GM21786 (cell line): ENCODE measurements at regions not wholly inside any gene's neighbourhood (a gene's known extent, or its start where the extent isn't known, plus 50 kb on each side); places are given as distances from the start of the nearest gene placed in this dataset.

Source experiments
- ATAC-seq: cut with Tn5 transposase; IDR thresholded peaks from one replicate; pipeline ENCODE4 v1.9.1; 2021; ENCODE audit not compliant: unreplicated experiment

DNA sequence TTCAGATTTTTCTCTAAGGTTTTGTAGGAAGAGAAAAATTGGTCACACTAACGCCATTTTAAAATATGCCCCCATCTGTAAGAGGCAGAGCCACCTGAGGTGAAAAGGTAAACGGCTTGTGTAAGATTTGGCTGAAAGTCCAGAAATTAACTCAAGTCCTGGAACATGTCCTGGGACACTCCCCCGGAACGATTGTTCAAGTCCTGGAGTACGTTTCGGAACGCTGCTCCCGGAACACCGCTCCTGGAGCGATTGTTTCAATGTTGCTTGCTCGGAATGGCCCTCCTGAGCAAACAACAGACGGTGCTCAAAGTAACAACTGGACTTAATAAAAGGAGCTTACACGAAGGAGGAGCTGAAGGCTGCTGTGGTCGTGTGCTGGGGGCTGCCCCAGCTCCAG lies 796.5 kb upstream of the SLIT2 start:
- no peak for ATAC-seq

GRCh38 chr4:19438233-19438632 lies 813.5 kb upstream of the SLIT2 start:
- ATAC-seq = no peak

DNA sequence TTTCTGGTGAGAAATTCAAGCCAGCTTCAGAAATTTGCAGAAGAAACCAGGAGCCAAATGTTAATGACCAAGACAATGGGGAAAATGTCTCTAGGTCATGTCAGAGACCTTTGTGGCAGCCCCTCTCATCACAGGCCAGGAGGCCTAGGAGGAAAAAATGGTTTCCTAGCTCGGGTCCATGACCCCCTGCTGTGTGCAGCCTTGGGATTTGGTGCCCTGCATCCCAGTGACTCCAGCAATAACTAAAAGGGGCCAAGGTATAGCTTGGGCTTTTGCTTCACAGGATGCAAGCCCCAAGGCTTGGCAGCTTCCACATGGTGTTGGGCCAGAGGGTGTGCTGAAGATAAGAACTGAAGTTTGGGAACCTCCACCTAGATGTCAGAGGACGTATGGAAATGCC lies 814.7 kb upstream of the SLIT2 start:
- ATAC-seq = no peak

GRCh38 chr4:19429684-19430083 lies 822.0 kb upstream of the SLIT2 start:
- ATAC-seq = no peak

GRCh38 chr4:19425146-19425545 lies 826.6 kb upstream of the SLIT2 start:
- no peak for ATAC-seq

DNA sequence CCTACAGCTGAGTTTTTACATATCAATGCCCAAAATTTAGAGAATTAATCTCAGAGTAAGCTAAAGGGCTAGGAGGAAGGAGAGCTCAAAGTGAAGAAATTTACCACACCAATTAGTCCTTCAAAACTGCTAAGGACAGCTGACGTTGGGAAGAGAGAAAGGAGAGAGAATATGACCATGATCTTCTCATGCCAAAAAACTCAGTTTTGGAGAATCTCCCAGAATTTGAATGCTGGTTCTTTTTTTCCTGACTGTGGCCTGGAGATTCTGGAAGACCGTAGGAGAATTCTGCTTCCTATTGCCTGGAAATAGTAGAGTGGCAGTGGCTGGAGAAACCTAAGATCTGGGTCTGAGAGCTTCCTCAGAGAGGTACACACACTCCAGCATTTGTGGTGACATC lies 834.4 kb upstream of the SLIT2 start:
- ATAC-seq = no peak

DNA sequence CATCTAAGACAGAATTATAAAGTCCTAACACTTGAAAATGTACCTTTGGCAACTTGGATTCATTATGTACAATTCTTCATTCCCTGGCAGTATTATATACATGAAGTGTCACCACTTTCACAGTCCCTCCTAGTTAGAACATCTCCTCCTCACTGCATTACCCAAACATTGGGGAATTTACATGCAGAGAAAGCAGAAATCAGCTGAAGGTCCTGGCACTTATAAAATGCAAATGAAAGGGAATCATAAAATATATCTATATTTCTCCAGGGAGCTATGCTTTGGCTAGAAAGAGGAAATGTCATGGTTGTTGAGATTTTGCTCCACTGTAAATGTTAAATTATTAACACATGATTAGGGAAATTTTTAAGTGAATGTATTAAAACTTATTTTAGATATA lies 835.6 kb upstream of the SLIT2 start:
- ATAC-seq = no peak

DNA sequence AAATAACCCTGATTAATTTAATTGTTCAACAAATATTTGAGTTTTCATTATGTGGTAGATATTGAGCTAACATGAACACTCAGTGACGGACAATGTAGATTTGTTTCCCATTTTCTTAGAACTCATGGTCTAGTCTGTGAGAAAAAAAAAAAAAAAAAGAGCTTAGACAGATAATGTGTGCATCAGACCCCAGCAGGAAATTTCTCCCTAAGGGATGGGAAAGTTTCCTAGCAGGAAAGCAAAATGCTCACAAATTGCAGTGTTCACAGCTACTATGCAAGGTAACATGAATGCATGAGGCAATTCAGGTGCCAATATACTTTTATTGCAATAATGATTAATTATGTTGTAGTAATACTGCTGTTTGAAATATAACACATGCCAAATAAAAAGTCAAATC lies 843.2 kb upstream of the SLIT2 start:
- no peak for ATAC-seq

DNA sequence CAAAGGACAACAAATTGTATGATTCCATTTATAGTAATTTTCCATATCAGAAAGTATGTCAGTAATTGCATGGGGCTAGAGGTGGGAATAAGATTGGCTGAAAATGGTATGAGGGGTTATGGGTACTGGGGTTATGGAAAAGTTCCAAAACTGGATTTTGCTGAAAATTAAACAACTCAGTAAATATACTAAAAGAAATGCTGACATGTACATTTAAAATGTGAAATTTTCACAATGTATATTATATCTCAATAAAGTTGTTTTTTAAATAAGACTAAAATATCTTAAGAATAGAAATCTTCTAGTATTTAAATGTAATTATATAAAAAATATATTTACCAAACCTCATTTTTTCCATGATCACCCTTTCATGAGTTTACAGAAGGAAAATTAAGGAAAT lies 844.9 kb upstream of the SLIT2 start:
- no peak for ATAC-seq

DNA sequence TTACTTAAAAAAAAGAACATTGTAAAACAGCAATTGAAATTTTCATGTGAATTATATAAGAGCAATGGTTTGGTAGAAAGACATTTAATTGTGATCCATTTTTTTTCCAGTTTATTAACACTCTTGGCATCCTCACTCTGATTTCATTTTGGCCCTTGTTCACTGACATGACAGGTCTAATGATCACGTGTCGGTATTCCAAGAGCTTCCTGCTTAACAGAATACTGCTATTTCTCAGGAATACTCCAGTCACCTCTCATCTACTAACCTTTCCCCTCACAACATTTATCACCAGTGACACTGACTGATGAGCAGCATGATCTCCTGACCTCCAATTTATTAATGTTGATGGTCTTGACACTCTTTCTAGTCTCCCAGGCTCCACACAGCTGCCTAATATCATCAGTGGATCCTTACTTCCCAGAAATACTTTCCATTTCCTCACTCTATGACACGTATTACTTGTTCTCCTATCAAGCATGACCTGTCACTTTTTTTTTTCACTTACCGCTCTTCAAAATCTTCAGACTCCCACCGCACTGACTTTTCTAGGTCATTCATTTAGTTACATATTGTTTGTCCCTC lies 847.8 kb upstream of the SLIT2 start:
- no peak for ATAC-seq

GRCh38 chr4:19402581-19403065 lies 849.1 kb upstream of the SLIT2 start:
- no peak for ATAC-seq

DNA sequence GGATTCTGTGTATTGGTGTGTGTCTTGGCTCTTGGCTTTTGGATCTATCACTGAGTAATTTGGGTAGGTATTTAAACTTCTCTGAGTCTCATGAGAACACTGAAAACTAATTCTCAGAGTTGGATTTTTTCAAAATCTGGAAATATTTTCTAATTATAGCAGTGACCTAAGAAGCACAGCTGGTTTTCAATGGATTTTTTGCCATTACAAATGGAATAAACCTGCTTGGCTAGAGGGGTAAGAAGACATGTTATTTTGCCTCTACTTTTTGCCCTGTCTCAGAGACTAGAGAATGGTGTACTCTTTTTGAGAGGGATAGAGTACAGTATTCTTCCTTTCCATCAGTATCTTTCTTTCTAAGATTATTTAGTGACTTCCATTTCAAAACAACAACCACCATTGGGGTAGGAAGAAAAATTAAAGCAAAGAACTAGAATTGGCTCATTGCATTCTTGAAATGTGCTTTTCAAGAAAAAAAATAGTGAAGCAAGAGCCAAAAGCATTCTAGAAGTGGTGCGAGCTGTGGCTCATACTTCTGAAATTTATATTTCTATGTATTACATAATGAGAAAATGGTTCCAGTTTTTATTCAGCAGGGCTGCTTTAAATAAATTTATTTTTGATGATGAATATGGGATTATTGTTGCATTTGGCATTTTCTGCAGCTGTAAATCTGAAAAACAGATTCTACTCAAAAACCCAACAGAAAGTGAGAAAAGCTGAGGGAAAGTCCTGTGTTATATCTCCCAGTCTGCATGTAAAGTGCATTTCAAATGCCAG lies 850.2 kb upstream of the SLIT2 start:
- no peak for ATAC-seq

- no peak for ATAC-seq
Observed at GRCh38 chr4:19400820-19401219, 850.9 kb upstream of the SLIT2 start.

DNA sequence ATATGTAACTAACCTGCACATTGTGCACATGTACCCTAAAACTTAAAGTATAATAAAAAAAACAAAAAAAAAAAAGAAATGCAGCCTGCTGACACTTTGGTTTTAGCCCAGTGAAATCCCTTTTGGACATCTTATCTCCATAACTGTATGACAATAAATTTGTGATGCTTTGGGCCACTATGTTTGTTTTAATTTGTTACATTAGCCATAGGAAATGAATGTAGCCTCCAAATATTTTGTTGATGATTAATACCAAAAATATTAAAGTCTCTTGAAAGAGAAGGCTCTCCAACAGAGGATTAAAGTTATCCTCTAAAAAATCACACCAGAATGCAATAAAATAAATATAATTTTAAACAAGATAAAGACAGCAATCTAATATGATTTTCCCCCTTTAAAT lies 852.7 kb upstream of the SLIT2 start:
- no peak for ATAC-seq

GRCh38 chr4:19386786-19387185 lies 864.9 kb upstream of the SLIT2 start:
- no peak for ATAC-seq

DNA sequence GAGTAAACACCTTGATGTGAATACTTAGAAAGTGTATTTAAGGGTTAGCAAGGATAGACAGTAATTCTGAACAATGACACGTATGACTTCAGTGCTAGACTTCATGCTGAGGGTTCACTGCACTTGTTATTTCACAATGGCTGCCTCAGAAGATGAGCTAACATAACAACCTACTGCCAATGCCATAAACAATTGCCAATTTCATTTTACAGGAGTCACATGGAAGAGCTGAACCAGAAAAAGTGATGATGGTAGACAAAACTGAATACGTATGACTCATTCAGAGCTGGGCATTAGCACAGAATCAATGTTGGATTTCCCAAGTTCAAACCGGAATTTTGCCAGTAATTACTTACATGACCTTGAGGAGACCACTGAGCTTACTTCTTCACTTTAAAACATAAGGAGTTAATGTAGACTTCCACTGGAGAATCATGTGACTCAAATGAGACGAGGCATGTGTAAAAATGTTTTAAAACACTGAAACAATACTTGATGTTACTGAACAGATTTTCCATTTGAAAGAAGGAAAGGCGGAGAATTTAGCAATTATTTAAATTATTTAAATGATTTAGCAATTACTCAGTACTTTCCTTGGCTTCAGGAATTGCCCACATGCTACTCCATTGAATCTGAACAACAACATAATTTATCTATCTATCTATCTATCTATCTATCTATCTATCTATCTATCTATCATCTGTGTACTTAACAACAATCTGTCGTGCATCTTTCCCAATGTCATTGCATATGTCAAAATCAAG lies 868.5 kb upstream of the SLIT2 start:
- no peak for ATAC-seq

GRCh38 chr4:19381068-19381467 lies 870.6 kb upstream of the SLIT2 start:
- ATAC-seq = no peak

DNA sequence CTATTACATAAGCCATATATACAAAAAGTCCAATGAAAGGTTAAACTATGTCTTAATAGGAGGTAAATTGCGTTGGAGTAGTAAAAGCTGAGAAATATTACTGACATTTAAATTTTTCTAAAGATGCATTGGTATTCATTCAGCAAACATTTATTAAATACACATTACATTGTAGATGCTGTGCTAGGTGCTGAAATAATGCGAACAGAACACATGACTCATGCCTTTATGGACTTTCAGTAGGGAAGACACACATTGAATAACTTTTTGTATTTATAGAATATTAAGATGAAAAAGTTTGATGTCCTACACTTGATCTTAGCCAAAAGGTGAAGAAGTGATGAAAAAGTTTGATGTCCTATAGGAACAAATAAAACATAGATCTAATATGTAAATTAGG lies 871.1 kb upstream of the SLIT2 start:
- no peak for ATAC-seq

GRCh38 chr4:19379191-19379708 lies 872.5 kb upstream of the SLIT2 start:
- no peak for ATAC-seq

- no peak for ATAC-seq
Observed at GRCh38 chr4:19375931-19376330, 875.8 kb upstream of the SLIT2 start.

- ATAC-seq = no peak
Observed at GRCh38 chr4:19375136-19375804, 876.4 kb upstream of the SLIT2 start.
